HG03196 (cell line): ENCODE measurements at regions not wholly inside any gene's neighbourhood (a gene's known extent, or its start where the extent isn't known, plus 50 kb on each side); places are given as distances from the start of the nearest gene placed in this dataset.
A peak's percentile ranks its signal among the peaks of the same experiment; 100 is the strongest.
"Not testable (repeated sequence)": the region's sequence is repeated elsewhere in the genome, so short reads cannot be mapped to it uniquely, and the experiment has no call there.

ENCODE experiments used
- ATAC-seq: cut with Tn5 transposase; IDR thresholded peaks from one replicate; pipeline ENCODE4 v1.9.1; 2021; ENCODE audit not compliant: unreplicated experiment

DNA sequence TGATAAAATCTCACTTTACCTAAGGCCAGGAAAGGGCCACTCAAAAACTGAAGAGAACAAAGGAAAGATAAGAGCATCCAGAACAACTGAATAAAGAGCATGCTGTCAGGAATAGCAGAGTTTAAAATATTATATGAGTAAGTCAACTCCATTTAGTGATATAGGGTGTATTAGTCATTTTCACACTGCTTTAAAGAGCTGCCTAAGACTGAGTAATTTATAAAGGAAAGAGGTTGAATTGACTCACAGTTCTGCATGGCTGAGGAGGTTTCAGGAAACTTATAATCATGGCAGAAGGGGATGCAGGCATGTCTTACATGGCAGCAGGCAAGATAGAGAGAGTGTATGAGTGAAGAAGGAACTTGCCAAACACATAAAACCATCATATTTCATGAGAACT lies 778.0 kb upstream of the NECTIN3 start:
- ATAC-seq: no peak

DNA sequence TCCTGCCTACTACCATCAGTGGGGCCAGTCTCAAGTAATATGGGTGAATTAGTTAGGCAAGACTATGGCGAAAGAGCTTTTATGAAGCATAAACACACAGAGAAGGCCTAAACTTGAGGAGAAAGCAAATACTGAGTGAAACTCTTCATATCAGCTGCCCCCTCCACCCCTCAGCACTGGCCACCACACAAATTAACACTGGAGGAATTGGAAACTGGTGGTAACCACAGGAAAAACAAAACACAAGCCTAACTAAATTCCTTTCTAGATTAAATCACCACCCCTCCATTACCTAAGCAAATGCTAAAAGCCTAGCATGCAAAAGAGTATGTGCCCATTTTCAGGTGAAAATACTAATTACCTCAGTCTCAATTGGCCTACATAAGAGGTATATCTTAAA lies 774.7 kb upstream of the NECTIN3 start:
- no peak for ATAC-seq

DNA sequence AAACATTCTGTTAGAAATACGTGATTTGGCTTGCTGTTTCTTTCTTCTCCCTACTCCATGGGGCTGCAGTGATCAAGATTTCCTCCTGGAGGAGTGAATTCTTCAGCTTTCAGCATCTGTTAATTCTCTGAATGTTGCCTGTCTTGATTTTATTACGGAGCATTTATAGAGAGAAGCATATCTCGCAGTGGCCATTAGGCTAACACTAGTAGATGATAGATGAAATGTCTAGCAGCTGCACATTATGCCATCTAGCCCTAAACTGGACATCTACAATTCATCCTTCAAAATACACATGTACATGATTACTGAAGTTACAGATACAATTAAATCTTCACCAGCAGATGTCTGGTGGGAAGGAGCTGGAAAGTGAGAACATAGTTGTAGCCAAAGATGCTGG lies 769.8 kb upstream of the NECTIN3 start:
- no peak for ATAC-seq

DNA sequence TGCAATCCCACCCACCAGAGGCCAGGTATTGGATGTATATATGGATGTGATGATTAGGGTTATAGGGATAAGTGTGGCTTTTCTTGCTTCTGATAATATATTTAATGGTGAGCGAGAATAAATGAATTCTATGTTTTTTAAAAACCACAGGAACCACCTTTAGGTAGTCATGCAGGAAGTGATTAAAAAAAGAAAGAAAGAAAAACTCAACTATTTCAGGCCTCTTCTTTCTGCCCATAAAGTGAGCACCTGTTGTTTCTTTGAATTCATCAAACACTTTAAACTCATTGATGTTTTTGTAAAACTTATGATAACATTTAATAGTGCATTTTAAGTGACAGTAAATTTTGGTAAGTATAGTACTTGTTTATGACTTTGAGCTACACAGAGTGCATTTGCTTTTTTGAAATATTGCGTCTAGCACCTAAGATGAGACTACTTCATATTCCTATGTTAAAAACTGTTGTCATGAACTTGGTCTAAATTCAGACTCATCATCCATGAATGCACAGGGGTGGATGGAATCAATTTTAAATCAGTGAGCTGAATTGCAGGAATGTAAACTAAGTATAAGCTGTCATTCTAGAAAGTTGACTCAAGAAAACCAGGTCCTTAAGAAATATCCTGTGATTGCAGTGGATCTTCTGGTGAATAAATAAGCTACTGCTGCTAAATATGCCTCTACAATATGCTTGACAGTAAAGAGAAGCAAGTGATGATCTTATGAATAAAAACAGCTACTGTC lies 764.4 kb upstream of the NECTIN3 start:
- no peak for ATAC-seq

DNA sequence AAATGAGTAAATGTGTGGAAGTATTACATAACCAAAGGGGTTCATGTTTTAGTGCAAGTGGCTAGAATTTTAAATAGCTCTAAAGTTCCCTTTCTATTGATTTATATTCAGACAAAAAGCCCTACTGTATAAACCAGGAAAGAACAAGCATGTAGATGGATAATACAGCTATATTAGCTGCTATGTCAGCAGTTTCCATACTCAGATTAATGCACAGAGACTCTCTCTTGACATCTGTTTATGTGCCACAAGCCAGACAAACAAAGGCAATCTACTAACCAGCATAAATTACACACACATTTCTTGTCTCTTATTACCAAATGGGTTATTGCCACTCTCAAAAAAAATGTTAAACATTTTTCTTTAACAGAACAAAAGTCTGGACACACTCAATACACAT lies 760.1 kb upstream of the NECTIN3 start:
- no peak for ATAC-seq

DNA sequence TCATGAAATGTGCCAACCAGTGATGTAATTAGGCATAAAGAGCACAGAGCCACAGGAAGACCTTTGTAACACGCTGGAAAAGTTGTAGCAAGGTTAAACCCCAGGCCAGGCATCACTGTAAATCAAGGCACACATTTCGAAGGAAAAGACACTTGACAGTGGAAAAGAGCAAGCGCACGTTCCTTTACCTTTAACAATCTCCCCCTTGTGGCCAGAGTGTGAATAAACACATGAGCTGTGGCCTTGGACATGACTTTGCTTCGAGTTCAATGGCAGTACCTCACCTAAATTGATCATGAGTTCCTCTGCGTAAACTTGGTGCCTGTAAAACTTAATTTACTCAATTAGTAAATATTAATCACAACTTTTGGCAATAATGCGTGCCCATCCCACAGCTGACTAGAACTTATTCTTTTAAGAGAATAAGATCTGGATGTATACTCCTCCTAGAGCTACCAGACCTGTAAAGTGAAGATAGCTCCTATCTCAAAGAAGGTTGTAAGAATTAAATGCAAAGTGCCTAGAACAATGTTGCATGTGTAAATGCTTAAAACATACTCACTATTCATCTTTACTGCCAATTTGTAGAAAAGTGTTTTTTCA lies 757.0 kb upstream of the NECTIN3 start:
- ATAC-seq: peak; percentile 92

DNA sequence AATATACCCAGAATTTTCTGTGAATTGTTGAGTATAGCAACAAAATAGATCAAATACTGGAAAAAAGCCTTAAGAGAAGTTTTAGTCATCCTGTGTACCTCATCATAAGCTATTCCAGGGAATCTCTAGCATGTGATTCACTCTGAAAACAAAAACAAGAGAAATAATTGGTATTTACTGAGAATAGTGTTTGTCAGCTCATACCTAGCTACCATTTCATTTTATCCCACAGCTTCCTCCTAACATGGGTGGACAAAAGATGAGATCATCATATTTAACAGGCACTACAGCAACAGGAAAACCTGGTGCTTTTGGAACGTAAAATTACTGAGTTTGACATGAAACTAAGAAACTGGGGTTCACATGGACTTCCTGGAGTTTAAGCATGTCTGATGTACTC lies 753.5 kb upstream of the NECTIN3 start:
- ATAC-seq: no peak

DNA sequence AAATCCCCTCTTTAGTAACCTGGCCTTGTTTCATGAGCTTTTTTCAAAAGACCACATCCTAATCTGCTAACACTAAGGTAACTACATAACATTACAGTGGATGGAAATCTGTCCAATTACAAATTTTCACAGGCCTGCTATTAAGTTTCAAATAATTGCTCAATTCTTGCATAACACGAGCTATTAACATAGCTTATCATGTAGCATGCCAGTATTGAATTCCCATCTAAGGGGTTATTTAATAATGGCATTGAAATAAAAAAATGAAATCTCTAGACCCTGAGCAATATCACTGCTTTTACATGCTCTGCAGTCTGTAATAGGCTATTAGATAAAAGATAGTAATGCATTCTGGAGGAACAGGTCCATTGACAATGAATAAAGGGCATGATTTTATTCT lies 748.3 kb upstream of the NECTIN3 start:
- no peak for ATAC-seq

DNA sequence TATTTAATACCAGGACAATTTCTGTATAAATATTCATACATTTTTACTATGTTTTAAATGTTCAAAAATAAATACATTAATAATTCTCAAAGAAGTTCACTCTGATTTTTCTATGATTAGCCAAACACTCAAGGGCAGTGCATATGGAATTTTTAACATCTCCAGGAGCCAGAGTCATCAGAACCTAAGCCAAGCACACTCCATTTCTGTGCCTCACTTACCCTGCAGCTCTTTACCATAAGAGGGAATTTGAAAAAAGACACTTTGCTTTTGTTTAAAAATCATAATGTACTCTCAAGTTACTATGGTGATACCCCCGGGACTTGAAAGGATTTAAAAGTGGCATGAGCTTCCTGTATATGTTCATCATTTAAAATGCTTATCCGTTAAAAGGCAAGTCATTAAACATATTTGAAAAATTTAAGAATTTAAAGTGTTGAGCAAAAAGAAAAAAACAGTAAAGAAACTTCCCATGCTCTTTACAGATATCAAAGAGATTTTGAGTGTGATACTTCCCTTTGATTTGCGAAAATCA lies 747.4 kb upstream of the NECTIN3 start:
- no peak for ATAC-seq

DNA sequence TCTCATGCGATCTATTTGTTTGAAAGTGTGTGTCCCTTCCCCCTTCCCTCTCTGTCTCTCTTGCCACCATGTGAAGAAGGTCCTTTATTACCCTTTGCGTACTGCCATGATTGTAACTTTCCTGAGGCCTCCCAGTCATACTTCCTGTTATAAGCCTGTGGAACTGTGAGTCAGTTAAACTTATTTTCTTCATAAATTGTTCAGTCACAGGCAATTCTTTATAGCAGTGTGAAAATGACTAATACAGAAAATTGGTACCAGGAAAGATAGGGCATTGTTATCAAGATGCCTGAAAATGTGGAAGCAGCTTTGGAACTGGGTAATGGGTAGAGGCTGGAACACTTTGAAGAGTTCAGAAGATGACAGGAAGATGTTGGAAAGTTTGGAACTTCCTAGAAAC lies 743.7 kb upstream of the NECTIN3 start:
- no peak for ATAC-seq

DNA sequence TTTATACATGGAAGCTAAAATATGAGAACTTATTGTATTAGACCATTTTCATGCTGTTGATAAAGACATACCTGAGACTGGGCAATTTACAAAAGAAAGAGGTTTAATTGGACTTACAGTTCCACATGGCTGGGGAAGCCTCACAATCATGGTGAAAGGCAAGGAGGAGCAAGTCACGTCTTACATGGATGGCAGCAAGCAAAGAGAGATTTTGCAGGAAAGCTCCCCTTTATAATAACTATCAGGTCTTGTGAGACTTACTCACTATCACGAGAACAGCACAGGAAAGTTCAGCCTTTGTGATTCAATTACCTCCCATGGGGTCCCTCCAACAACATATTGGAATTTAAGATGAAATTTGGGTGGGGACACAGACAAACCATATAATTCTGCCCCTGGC lies 740.1 kb upstream of the NECTIN3 start:
- ATAC-seq: not testable (repeated sequence)

DNA sequence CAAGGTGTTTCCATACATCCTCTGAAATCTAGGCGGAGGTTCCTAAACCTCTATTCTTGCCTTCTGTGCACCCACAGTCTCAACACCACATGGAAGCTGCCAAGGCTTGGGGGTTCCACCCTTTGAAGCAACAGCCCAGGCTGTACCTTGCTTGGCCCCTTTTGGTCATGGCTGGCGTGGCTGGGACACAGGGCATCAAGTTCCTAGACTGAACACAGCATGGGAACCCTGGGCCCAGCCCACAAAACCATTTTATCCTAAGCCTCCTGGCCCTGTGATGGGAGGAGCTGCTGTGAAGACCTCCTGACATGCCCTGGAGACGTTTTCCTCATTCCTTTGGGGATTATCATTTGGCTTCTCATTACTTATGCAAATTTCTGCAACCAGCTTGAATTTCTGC lies 739.0 kb upstream of the NECTIN3 start:
- no peak for ATAC-seq

DNA sequence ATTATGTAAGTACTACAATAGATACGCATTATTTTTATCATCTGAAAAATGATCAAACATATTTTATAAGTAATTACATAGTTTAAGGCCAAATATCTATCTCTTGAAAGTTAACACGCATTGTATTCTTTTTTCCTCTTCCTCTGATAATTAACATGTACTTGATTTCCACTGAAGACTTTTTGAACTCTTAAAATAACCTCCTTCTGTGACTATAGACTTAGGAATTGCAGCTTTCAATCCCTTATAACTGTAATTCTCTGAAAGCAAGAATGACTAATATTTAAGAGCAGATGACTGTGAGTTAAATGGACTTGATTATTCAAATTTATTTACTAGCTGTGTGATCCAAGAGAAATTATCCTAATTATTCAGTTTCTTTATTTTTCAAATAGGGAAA lies 730.6 kb upstream of the NECTIN3 start:
- ATAC-seq: no peak

DNA sequence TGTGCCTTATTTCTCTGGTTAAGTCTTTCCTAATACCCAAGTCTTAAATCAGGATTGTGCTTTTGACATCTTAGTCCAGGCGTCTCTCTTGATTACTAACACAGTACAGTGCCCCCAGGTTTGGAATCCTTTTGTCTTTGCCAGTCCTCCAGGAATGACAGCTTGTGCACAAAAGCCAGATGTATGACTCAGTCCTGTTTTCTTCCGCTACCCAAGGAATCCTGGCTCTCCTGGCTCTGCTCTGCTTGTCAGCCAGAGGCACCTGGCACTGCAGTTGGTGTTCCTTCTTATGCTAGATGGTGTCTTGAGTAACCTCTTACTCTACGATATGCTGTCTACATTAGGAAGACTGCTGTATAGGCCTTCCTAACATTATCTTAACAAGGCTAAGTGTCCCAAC lies 728.2 kb upstream of the NECTIN3 start:
- no peak for ATAC-seq

DNA sequence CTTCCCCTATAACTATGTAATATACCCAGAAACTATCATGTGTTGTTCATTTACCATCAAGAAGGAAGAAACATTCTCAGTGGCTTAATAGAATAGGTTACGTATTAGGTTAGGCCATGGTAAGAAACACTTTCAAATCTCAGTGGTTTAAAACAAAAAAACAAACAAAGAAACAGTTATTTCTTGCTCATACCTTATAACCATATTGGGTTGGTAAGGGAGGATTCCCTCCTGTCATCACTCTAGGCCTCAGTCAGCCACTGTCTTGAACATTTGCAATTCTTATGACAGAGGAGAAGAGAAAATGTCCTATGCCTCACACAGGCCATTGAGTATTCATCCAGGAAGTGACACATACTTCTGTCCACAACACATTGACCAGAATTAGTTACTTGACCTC lies 727.7 kb upstream of the NECTIN3 start:
- ATAC-seq: peak; percentile 88

DNA sequence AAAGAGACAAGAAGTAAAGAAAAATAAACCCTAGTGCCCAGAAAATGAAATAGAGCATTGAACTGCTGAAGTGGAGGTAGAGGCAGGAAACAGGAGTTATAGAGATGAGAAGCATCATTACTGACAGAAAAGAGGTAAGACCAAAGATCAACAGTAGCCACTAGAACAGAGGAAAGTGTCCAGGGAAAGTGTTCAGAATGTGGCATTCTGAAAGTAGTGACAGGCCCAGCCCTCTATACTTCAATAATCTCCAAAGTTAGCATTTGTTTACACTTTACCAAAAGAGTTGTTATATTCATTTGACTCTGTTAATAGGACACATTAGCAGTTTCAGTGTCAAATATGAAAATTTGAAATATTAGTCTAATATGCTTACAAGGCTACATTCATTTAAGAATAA lies 727.1 kb upstream of the NECTIN3 start:
- no peak for ATAC-seq

DNA sequence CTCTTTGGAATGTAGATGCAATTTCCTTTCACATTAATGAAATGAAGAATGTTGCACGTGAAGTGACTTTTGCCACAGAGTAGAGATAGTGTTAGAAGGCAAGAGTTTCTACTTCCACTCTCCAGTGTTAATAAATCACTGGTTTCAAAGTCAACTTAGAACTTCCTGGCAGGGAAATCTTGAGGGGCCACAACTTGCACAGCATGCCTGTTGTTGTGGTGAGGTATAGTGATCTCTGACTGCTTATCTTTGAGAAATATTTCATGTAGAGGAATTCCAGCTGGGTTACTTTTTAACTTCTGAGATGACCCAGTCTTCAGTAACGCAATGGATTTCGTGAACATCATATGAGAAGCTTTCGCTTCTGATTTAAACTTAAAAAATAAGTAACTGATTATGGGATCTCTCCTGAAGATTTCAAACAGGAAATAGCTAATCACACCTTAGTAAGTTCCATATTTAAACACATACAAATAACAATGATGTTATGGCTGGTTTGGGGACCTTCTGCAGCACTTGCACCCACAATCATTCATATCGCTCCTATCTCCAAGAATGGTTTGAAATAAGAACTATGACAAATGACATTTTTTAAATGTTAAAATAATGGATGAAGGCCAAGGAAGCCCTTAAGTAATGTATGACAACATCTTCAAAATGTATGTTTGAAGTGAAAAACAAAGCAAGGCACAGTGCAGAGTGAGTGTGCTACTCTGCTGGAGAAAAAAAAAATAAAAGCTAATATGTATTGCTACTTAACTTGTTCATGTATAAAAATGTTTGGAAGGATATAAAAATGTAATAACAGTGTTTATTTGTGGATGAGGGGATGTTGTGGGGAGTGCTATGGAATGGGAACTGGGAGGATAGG lies 726.5 kb upstream of the NECTIN3 start:
- ATAC-seq: peak; percentile 63

DNA sequence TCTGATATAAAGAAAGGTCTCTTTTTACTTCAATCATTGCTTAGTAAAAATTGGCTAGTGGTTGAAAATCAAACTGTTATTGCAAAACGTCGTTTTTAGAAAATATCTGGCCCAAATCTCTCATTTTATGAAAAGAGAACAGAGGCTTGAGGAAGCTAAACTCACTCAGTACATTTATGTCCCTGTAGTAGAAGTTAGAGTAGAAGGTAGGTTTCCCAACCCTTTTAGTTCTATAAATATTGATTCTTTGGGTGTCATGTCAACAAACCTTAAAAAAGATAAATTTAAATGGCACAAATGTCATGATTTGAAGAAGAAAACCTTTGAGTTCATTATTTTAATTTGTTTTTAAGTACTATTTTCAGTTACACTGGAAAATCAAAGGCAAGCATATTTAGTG lies 722.3 kb upstream of the NECTIN3 start:
- no peak for ATAC-seq

DNA sequence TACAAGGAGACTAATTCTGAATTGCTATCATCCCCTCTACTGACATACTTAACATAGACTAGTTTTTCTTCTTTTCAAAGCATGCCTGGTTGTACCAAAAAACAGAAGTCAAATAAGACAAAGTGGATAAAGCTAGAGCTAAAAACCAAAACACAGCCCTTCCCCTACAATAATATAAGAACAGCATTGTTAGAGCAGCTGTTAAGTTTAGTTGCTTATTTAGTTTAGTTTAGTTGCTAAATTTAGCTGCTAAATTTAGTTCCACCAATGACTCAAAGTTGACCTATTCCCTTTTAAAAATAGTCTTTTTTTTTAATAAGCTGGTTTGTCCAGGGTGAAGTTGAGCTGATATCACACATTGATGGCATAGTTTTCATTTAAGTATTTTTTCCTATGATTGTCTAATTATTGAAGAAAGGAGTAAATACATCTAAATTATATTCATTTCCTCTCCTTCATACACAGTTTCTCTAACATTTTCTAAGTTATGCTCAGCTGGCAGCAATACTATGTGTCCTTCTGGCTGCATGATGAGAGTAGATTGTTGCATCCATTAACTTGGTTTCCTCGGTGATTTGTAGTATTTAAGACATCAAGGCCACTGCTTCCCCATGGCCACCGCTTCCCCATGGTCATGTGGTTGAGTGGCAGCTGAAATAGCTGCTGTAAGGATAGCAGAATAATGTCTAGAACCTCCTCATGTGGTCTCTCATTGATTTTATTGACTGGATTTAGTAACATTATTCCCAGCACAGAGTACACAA lies 718.6 kb upstream of the NECTIN3 start:
- no peak for ATAC-seq

DNA sequence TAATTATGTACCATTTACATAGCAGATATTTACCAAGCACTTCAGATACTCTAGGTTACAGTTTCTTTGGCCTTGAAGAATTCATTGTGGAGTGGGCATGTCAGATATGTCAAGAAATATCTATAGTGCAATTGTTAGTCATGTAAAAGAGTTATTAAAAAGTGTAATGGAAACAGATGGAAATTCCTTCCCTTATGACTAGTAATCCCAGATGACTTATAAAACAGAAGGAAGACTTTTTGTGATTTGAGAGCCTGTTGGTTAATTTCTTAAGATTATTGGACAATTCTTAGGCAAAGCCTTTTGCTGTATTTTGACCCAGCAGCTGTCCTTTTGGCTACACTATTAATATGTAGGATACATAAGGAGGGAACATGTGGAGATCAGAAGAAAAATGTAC lies 708.9 kb upstream of the NECTIN3 start:
- ATAC-seq: no peak

DNA sequence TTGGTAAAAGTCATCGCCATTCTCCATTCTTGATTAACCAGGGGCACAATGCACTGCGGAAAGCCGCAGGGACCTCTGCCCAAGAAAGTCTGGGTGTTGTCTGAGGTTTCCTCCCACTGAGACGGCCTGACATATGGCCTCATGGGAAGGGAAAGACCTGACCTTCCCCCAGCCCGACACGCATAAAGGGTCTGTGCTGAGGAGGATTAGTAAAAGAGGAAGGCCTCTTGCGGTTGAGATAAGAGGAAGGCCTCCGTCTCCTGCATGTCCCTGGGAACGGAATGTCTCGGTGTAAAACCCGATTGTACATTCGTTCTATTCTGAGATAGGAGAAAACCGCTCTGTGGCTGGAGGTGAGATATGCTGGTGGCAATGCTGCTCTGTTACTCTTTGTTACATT lies 704.3 kb upstream of the NECTIN3 start:
- ATAC-seq: not testable (repeated sequence)
